ENCODE measurements at regions not wholly inside any gene's neighbourhood (a gene's known extent, or its start where the extent isn't known, plus 50 kb on each side); places are given as distances from the start of the nearest gene placed in this dataset.

- no peak for TF ChIP-seq CTCF (IDR thresholded peaks at IDR 0.05)
- no peak for TF ChIP-seq EZH2 (IDR thresholded peaks at IDR 0.05; ENCODE audit: borderline replicate concordance, insufficient read depth, low read depth, low read length, poor library complexity, severe bottlenecking)
Observed at GRCh38 chr4:158122501-158122900, 50.3 kb downstream of the GASK1B start.

Data from B cell (primary cell).